ENCODE measurements at regions not wholly inside any gene's neighbourhood (a gene's known extent, or its start where the extent isn't known, plus 50 kb on each side); places are given as distances from the start of the nearest gene placed in this dataset.

DNA sequence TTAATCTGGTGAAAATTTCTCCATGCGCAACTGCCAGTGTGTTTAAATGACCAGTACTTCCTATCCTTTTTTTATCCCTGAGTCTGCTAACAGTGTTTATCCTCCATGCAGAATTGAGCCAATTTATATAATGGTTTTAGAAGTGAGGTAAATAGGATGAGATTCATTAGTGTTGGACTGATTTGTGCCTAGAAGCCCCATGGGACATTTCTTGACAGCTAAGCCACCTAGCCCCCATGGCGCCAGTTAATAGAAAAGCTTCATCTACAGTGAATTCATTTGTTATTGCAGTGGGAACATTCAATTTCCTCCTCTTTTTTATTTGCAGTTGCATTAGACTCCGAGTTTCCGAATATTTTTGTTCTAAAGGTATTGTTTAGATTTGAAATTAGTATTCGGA, 175.6 kb downstream of the ARL6IP6 start:
- ChIA-PET POLR2A (no interaction called here), CTCF (no interaction called here)
- no TSS peak for BruUV-seq (replicated peaks)
- H3K9me3 ChIP-seq (ENCODE audit: control insufficient read depth, insufficient read depth, low read depth, low read length): no peaks in the 10 kb centered on the region
- no peaks in the 10 kb centered on the region for H3K4me1 ChIP-seq (ENCODE audit: control insufficient read depth, insufficient read depth, low read length)
- H3K36me3 ChIP-seq (ENCODE audit: control insufficient read depth, insufficient read depth, low read length): no peaks in the 10 kb centered on the region
- intact Hi-C loops (cut with micrococcal nuclease; ENCODE audit: unreplicated experiment) (no loop called here), in situ Hi-C loops (cut with HindIII; ENCODE audit: low pct_unique_long_range_greater_than_20kb, low sequenced_read_pairs) (no loop called here)
- DNase-seq (ENCODE audit: low read depth, low spot score) (no peak), ATAC-seq (no peak)
- H3K27ac ChIP-seq (ENCODE audit: low read length): no peak overlapping the region
- H3K27me3 ChIP-seq (ENCODE audit: control insufficient read depth, insufficient read depth, low read length): no peaks in the 10 kb centered on the region; the same call in 1 of the 2 replicates
- TF ChIP-seq REST (IDR thresholded peaks at IDR 0.05; ENCODE audit: insufficient read depth in 1 of 2, low read depth in 2 of 2, low read length in 1 of 2) (no peak), CTCF (IDR thresholded peaks at IDR 0.05) (no peak), TCF7L2 (IDR thresholded peaks at IDR 0.05; ENCODE audit: low read depth, low read length) (no peak), POLR2AphosphoS5 (IDR thresholded peaks at IDR 0.05; ENCODE audit: low read depth, low read length) (no peak), SIN3A (IDR thresholded peaks at IDR 0.05; ENCODE audit: borderline replicate concordance, insufficient read depth, low read depth, low read length) (no peak)
- H3K4me3 ChIP-seq (ENCODE audit: low read depth in 2 of 2, low read length in 2 of 2): no peak overlapping the region

- no peaks in the 10 kb centered on the region for H3K9me3 ChIP-seq (ENCODE audit: control insufficient read depth, insufficient read depth, low read depth, low read length)
- intact Hi-C loops (cut with micrococcal nuclease; ENCODE audit: unreplicated experiment) (no loop called here), in situ Hi-C loops (cut with HindIII; ENCODE audit: low pct_unique_long_range_greater_than_20kb, low sequenced_read_pairs) (no loop called here)
- POLR2A ChIA-PET: no interaction called here
- no peak overlapping the region for H3K27ac ChIP-seq (ENCODE audit: low read length)
- no peaks in the 10 kb centered on the region for H3K4me1 ChIP-seq (ENCODE audit: control insufficient read depth, insufficient read depth, low read length)
- CTCF ChIA-PET: interaction anchor here (0.7 kb wide), 1 partner anchor 11 kb away, joined by 3 read pairs; no protein-coding TSS in a partner anchor
- no peak overlapping the region for H3K4me3 ChIP-seq (ENCODE audit: low read depth in 2 of 2, low read length in 2 of 2)
- BruUV-seq (replicated peaks): no TSS peak
- TF ChIP-seq SIN3A (IDR thresholded peaks at IDR 0.05; ENCODE audit: borderline replicate concordance, insufficient read depth, low read depth, low read length) (no peak), TCF7L2 (IDR thresholded peaks at IDR 0.05; ENCODE audit: low read depth, low read length) (no peak), POLR2AphosphoS5 (IDR thresholded peaks at IDR 0.05; ENCODE audit: low read depth, low read length) (no peak), REST (IDR thresholded peaks at IDR 0.05; ENCODE audit: insufficient read depth in 1 of 2, low read depth in 2 of 2, low read length in 1 of 2) (no peak), CTCF (IDR thresholded peaks at IDR 0.05) (no peak)
- DNase-seq (ENCODE audit: low read depth, low spot score) (no peak), ATAC-seq (no peak)
- no peaks in the 10 kb centered on the region for H3K36me3 ChIP-seq (ENCODE audit: control insufficient read depth, insufficient read depth, low read length)
- no peaks in the 10 kb centered on the region; the same call in 1 of the 2 replicates for H3K27me3 ChIP-seq (ENCODE audit: control insufficient read depth, insufficient read depth, low read length)
Measured at GRCh38 chr2:152890736-152891135, 172.3 kb downstream of the ARL6IP6 start.

Data from Panc1 (cell line).